ENCODE measurements at regions not wholly inside any gene's neighbourhood (a gene's known extent, or its start where the extent isn't known, plus 50 kb on each side); places are given as distances from the start of the nearest gene placed in this dataset.
"Not testable (repeated sequence)": the region's sequence is repeated elsewhere in the genome, so short reads cannot be mapped to it uniquely, and the experiment has no call there.

DNA sequence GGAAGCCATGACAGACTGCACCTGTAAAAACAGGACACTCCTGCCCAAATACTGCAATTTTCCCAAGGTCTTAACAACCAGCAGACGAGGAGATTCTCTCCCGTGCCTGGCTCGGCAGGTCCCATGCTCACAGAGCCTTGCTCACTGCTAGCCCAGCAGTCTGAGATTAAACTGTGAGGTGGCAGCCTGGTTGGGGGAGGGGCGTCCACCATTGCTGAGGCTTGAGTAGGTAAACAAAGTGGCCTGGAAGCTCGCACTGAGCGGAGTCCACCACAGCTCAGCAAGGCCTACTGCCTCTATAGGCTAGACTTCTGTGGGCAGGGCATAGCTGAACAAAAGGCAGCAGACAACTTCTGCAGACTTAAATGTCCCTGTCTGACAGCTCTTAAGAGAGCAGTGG lies 80.3 kb downstream of the ANXA5 start:
- DNase-seq (ENCODE audit: low spot score) = not testable (repeated sequence)

DNA sequence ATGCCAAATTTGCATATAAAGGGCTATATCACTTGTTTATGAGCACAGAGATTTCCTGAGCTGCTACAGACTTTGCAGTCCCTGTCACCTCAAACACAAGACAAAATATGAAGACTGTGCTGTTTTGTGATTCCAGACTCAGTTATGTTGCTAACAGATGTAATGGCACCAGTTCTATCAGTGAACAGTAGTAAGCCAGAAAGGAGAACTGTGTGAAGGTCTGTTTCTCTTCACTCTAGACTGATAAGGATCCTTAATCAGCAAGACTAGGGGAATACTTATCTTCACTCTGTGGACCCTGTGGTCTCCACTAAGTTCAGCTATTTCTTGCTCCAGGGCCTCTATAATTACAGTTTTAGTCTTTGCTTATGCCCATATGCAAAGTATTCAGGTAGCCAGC lies 82.7 kb downstream of the ANXA5 start:
- peak; percentile 75 for DNase-seq (ENCODE audit: low spot score)

DNA sequence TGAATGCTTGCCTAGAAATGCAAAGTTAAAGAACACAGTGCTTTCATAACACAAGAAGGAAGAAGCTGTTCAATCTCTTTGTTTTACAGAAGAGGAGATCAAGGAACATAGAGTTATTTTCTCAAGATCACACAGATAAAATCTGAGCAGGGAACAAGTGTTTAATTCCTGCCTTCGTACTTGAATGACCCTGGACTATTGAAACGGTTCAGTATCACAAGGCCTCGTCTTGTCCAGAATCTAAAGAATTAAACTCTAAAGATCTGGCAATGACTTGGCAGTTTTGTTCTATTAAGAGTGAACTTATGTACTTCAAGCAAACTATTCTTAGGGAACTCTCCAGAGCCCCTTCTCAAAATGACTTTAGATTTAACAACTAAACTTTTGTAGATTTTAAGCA lies 97.7 kb downstream of the ANXA5 start:
- no peak for DNase-seq (ENCODE audit: low spot score)

DNA sequence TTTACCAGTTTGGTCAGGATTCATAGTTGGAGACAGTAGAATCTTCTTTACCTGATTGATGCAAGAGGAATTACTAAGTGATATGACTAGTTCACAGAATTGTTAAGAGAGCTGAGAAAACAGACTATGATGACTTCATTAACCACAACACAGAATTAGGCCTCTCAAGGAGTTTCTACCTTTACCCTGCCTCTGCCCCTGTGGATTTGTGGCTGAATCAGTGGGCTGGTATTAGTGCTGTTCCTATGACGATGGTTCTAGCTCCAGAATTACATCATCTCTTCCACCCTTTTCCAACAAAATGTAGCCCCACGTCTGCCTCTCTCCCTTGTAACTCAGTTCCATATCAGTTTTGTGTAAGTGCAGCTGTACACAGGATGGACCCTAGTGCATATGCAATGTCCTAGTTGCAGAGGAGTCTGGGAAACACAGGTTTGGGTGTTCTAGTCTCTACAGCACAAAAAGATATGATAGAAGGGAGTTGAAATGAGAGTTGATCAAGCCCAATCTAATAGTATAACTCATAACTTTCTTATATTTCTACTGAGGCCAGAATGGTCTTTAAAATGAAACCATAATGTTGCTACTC lies 99.3 kb downstream of the ANXA5 start:
- DNase-seq (ENCODE audit: low spot score) = no peak

DNA sequence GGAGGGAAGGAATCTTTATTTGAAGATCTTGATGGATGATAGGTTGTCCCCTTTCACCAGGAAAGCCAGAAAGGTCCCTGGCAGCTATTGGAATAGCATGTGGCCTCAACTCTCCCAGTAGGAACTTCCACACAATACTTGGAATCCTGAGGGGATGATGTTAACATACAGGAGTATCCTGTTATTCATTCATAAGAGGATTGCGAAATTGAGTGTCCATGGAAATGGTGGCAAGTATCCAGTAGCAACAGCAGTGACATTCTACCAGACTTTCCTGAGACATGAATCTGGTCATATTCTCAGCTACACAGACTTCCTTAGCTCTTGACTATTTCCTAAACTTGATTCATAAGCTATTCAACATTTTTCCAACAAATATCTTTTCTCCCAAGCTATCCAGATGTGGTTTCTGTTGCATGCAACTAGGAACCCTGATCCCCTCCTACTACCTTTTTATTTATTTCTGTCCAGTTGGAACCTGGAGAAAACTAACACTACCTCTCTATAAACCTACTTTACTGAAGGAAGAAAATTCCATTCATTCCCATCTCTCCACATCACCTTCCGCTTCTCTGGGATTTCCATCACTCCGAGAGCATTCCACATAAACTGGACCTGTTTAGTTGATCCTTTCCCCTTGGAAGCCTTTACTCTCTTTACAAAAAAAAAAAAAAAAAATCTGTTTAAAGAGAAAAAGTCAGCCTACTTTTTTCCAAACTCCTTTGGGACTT lies 101.8 kb downstream of the ANXA5 start:
- no peak for DNase-seq (ENCODE audit: low spot score)

DNA sequence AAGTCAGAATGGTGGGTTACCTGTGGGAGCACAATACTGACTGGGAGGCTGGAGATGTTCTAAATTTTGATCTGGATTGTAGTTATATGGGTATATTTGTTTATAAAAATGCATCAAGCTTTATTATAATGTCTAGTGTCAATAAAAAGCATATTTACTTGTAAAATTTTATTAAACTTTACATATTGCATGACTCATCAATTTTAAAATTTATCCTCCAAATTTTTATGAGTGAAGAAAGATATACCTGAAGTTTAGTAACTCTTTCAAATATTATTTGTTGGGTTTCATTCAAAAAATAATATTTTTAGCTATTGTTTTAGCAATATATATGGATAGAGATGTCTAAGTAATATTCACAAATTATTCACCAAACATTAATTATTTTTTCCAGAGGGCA lies 103.0 kb downstream of the ANXA5 start:
- DNase-seq (ENCODE audit: low spot score) = no peak

DNA sequence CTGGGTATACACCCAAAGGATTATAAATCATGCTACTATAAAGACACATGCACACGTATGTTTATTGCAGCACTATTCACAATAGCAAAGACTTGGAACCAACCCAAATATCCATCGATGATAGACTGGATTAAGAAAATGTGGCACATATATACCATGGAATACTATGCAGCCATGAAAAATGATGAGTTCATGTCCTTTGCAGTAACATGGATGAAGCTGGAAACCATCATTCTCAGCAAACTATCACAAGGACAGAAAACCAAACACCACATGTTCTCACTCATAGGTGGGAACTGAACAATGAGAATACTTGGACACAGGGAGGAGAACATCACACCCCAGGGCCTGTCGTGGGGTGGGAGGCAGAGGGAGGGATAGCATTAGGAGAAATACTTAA lies 104.5 kb downstream of the ANXA5 start:
- not testable (repeated sequence) for DNase-seq (ENCODE audit: low spot score)

DNA sequence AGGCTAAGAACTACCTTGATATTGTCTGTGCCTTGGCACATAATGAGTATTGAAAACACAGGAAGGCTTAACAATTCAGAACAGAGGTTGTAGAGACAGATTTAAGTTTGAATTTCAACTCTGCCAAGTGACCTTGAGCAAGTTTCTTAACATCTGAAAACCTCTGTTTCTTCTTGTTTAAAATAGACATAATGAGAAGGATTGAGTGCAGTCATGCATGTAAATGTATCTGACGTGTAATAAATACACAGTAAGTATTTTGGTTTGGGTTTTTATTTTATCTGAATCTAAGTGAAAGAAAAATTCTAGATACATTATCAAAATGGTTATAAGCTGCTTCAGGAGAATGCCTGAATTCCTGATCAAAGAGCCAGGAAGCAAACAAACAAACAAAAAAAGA lies 111.9 kb downstream of the ANXA5 start:
- no peak for DNase-seq (ENCODE audit: low spot score)

DNA sequence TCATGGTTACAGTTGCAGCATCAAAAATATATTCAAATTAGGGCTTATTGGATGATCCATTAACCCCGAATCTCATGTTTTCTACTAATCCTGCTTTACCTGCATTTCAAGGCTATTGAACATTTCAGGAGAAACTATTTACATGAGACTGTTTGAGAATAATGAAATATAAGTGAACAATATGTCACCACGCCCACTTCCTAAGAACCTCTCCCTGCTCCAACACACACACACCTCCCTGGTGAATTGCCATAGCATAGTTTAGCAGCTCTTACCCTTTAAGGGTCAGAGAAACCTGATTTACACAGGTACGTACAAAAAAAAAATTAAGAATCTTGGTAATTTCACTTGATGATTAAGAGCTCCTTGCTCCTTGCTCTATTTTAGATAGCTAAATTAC lies 113.4 kb downstream of the ANXA5 start:
- DNase-seq (ENCODE audit: low spot score) = no peak

DNA sequence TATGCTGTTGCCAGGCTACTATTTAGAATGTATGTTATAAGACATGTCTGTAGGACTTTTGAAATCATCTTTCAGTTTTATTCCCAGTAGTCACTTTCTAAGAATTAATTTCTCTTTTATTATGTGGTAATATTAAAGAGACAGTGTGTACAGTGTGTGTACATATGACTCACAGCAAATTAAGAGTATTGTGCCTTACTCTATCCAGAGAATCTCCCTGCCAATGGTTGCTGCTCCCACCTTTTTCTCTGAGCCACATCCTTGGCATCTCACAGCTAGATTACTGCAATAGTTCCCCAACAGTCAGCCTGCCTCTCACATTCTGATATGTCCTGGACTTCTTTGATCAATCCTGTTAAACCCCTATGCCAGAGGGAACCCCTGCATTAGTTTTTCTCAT lies 114.5 kb downstream of the ANXA5 start:
- DNase-seq (ENCODE audit: low spot score) = no peak

DNA sequence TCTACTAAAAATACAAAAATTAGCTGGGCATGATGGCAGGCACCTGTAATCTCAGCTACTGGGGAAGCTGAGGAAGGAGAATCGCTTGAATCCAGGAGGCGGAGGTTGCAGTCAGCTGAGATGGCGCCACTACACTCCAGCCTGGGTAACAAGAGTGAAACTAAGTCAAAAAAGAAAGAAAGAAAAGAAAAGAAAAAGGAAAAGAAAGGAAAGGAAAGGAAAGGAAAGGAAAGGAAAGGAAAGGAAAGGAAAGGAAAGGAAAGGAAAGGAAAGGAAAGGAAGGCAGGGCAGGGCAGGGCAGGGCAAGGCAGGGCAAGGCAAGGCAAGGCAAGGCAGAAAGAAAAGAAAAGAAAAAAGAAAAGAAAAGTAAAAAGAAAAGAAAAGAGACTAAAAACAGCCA lies 121.4 kb downstream of the ANXA5 start:
- DNase-seq (ENCODE audit: low spot score) = not testable (repeated sequence)

DNA sequence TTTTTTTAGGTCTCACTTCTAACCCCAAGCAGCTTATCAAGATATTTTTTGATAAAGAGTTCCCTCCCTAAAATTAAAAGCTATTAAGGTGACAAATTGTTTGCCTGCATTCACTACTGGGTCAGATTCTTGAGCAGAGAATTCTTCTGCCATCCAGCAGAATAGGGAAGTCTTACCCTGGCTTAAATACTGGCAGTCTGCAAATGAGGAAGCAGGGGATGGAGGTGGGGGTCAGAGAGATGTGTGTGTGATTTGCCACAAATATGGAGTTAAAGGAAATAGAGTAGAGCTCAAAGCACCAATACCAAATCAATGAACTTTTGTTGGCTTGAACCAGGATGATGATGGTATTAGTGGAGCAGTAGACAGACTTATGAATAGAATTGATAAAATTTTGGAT lies 122.2 kb downstream of the ANXA5 start:
- DNase-seq (ENCODE audit: low spot score) = no peak

DNA sequence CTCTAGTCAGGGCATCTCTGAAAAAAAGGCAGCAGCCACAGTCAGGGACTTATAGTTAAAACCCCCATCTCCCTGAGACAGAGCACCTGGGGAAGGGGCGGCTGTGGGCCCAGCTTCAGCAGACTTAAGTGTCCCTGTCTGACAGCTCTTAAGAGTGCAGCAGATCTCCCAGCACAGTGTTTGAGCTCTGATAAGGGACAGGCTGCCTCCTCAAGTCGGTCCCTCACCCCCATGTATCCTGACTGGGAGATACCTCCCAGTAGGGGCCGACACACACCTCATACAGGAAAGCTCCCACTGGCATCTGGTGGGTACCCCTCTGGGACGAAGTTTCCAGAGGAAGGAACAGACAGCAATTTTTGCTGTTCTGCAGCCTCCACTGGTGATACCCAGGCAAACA lies 129.0 kb downstream of the ANXA5 start:
- no peak for DNase-seq (ENCODE audit: low spot score)

DNA sequence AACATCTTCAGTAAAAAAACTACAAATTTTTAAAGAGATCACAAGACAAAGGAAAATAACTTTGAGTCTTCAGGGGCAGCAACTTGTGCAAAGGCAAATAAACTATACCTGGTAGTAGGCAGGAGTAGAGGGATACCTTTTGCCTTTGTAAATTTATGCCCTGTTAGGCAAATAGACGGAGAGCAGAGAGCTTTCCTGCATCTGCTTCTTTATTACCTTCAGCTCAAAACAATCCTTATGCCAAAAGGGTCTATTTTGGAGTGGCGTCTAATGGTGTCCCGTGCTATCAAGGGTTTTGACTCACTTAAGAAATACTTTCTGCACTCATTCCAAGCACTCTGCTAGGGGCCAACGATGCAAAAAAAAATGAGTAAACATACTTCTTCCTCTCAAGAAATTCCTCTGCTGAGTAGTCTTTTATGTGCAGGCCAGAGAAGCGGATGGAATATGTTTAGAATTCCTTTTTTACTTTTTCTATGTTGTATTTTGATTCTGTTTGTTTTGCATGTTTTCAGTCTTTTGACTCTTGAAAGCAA lies 131.9 kb downstream of the ANXA5 start:
- DNase-seq (ENCODE audit: low spot score) = no peak

DNA sequence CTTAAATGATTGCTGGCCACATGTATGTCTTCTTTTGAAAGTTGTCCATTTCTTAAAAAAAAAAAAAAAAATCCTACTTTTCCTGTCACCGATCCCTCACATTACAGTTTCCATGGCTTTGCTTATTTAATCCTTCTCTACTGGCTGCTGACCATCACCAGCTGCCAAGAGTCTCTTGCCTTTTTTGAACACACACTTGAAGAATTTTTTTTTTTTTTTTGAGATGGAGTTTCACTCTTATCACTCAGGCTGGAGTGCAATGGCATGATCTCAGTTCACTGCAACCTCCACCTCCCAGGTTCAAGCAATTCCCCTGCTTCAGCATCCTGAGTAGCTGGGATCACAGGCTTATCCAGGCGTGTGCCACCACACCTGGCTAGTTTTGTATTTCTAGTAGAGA lies 134.0 kb downstream of the ANXA5 start:
- no peak for DNase-seq (ENCODE audit: low spot score)

DNA sequence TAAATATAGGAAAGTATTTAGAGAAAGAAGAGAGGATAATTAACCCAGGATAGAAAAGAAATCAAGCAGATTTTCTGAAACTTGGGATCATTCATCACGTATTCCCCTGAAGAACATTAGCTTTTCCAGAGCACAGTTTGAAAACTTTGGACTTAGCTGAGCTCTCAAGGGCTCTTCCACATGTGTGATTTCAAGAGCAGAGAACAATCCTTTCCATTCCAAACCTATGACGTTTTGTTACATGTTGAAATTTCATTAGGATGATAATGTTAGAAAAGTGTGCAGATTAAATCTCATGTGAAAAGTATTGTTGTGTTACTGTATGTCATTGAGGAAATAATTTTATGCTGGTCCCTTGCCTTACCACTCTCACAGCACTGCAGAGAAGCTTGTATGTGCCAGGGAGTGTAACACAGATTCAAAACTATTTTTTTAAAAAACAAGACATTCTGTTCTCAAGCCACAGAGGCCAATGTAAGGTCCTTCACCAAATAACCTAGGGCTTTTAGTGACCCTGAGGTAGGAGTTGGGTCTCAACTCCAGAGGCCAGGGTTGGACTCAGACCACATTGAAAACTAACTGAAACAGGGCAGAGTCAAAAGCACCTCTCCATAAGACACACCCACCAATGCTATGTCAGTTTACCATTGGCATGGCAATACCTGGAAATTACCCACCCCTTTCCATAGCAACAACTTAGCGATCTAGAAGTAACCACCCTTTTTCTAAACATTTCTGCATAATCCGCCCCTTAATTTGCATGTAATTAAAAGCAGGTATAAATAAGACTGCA lies 141.3 kb downstream of the ANXA5 start:
- no peak for DNase-seq (ENCODE audit: low spot score)

DNA sequence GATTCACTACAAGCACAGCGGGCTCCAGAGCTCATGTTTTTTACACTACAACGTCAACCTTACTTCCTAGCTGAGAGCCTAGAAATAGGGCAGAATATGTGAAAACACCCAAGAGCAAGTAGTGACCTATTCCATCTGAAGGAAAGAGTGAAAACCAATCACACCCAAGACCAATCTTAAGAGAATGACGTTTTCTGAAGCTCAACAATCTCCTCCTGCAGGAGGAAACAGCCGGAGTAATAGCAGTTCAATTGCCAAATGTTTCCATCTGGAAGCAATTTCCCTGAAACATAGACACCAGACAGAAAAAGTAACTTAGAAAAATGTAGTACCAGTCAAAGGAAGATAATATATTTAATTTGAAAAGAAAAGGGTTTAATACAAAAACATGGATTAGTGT lies 142.4 kb downstream of the ANXA5 start:
- DNase-seq (ENCODE audit: low spot score) = no peak

DNA sequence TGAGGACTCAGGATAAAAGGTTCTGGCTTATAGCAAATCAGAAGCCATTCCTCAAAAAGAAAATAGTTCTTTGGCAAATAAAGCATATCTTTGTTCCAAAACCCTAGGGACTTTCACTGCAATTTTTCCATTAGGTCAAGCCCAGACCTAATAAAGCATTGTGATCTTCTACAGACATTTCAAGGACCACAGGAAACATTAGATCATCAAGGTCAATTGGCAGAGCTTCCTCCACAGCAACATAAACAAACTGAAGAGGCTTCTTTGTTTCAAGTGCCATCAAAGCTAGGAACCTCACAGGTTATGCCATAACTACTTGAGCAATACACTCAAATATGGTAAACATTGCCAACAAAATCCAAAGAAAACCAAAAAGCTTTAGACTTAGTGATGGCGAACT lies 144.9 kb downstream of the ANXA5 start:
- no peak for DNase-seq (ENCODE audit: low spot score)

DNA sequence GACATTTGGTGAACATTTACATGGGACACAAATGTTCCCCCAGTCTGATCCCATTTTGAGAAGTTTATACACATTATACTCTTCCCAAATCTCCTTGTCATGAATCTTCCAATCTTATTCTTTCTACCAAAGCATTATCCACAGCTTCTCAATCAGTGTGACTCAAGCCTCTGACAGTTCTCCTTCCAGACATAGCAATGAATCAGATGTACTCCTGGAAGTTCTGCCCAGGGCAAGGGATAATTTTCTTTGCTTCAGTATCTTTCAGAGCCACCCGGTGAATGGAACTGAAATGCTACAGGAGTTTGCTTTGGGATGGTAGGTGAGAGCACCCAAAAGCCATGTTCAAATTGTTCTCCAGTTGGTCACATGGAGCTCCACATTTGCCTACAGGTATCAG lies 145.5 kb downstream of the ANXA5 start:
- DNase-seq (ENCODE audit: low spot score) = no peak

DNA sequence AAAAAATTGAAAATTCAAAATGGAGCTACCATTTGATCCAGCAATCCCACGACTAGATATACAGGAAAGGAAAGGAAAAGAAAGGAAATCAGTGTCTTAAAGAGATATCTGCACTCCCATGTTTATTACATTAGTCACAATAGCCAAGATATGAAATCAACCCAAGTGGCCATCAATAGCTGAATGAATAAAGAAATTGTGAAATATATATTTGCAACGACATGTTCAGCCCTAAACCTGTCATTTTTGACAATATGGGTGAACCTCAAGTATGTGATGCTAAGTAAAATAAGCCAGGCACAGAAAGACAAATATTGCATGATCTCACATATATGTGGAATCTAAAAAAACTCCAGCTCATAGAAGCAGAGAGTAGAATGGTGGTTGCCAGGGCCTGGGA lies 155.1 kb downstream of the ANXA5 start:
- DNase-seq (ENCODE audit: low spot score) = no peak

DNA sequence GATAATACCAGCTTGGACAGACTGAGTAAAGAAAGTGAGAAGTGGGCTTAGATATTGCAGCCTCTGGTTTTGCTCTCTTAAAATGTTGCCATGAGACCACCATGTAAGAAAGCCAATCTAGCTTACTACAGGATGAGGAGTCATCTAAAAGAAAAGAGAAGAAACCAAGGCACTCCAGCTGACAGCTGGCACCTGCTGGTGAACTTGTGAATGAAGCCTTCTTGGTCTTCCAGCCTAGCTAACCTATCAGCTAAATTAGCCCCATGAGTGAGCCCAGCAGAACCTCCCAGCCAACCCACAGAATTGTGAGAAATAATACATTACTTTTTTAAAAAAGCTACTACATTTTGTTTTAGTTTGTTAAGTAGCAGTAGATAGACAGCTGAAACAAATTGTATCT lies 154.5 kb upstream of the QRFPR start:
- no peak for DNase-seq (ENCODE audit: low spot score)

DNA sequence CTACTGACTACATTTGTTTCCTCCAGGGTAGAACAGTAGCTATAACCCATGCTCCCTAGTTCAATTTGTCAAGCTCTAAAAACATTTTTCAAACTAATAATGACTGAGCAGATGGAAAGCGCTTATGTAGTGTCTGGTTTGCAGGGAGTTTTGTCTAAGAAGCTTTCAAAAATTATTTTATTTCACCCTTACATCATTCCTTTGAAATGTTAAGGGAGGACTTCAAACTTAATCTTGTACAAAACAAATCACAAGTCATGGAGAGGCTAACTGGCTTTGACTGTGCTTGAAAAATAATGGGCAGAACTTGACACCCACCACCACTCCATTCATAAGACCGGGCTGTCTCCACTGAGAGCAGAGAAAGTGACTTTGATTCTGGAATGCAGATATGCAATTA lies 153.4 kb upstream of the QRFPR start:
- DNase-seq (ENCODE audit: low spot score) = no peak

DNA sequence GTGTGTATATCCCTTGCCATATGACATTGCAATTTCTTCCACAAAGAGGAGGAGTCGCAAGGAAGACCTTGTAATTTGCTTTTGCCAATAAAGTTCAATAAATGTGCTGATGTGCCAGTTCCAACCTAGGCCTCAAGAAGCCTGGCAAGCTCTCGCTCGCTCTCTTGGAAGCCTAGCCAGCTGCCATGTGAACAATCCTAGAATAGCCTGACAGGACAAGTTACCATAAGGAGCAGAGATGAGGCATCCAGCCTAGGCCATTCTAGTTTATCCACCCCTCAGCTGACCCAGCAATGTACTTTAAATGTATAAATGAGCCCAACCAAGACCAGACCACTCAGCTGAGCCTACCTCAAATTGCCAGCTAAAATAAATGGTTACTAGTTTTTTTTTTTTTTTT lies 145.7 kb upstream of the QRFPR start:
- no peak for DNase-seq (ENCODE audit: low spot score)

All from SK-N-DZ (cell line).